ENCODE measurements at regions not wholly inside any gene's neighbourhood (a gene's known extent, or its start where the extent isn't known, plus 50 kb on each side); places are given as distances from the start of the nearest gene placed in this dataset.

GRCh38 chr22:19619144-19620009, 94.9 kb upstream of the SEPTIN5 start:
- TF ChIP-seq, protein P1, sequence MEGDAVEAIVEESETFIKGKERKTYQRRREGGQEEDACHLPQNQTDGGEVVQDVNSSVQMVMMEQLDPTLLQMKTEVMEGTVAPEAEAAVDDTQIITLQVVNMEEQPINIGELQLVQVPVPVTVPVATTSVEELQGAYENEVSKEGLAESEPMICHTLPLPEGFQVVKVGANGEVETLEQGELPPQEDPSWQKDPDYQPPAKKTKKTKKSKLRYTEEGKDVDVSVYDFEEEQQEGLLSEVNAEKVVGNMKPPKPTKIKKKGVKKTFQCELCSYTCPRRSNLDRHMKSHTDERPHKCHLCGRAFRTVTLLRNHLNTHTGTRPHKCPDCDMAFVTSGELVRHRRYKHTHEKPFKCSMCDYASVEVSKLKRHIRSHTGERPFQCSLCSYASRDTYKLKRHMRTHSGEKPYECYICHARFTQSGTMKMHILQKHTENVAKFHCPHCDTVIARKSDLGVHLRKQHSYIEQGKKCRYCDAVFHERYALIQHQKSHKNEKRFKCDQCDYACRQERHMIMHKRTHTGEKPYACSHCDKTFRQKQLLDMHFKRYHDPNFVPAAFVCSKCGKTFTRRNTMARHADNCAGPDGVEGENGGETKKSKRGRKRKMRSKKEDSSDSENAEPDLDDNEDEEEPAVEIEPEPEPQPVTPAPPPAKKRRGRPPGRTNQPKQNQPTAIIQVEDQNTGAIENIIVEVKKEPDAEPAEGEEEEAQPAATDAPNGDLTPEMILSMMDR (conservative IDR thresholded peaks at IDR 0.05), result no peak
- no peak for TF ChIP-seq ZFX (IDR thresholded peaks at IDR 0.05)

Data from C4-2B (cell line).